DMS153 treated with DMSO at 0.1 percent for 48 hours (cell line): ENCODE measurements at regions not wholly inside any gene's neighbourhood (a gene's known extent, or its start where the extent isn't known, plus 50 kb on each side); places are given as distances from the start of the nearest gene placed in this dataset.

Source experiments
- DNase-seq: peaks from one replicate; lab custom pipeline; 2025; ENCODE audit not compliant: unreplicated experiment; lab: John Stamatoyannopoulos, UW

- DNase-seq, result no peak
Observed at GRCh38 chr20:52785679-52786078, 186.5 kb upstream of the TSHZ2 start.

DNA sequence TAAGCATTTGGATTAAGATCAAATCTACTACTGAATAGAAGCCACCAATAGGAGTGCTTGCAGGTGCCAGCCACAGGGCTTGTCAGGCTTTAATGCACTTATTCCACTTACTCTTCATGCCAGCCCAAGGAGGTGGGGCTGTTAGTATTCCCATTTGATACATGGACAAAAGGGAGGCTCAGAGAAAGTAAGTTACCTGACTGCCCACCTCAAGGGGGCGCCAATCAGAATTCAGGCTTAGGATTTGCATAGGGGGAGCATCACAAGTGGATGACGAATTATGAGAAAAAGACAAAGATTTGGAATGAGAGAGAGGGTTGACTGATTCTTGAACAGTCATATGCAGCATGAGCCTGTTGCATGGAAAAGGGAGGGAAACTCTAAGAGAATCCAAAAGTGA lies 188.4 kb upstream of the TSHZ2 start:
- no peak for DNase-seq

DNA sequence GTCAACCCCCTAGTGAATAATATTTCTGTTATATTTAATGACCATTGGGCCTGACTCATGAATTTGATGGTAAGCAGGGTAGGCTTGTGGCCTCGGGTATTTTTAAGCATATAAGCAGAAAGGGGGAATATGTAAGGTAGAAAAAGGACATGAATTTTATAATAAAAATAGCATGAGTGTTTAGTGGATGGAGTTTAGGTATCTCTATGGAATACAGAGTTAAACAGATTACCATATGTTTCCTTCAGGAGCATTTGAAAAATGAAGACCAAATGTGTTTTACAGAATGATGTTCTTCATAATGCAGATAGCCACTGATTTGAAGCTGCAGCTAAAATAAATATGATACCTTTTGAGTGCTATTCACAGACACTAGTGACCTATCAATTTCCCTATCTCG lies 191.7 kb upstream of the TSHZ2 start:
- no peak for DNase-seq

DNA sequence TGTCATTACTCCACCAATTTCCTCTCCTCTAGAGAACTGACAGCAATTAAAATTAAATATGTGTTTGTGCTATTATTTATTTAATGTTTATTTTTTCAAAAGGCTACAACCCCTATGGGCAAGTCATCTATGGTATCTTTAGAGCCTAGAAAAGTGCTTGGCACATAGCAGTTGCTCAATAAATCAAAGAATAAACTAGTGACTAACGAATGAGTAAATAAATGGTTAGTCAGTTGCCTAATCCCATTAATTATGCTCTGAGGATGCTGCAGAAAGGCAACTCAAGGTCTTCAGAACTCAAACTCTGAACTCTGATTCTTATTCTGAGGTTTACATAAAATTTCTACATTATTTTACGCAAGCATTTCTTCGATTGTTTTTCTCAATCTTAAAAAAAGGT lies 193.0 kb upstream of the TSHZ2 start:
- no peak for DNase-seq

DNA sequence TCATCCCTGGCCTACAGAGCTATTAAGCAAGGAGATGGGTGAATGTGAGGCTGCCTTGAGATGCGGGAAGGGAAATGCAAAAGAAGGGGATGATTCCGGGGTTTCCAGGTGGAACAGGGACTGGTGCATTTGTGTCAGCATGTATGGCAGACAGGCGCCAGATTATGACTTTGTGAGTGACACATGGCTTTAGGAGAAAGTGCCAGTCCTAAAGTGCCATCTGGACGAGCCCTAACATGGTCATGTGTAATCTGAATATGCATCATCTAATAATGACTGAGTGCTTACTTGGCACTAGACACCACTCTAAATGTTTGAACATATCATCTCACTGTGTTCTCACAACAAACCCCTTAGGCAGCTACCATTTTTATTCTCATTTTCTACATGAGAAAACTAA lies 195.0 kb upstream of the TSHZ2 start:
- DNase-seq, result no peak

DNA sequence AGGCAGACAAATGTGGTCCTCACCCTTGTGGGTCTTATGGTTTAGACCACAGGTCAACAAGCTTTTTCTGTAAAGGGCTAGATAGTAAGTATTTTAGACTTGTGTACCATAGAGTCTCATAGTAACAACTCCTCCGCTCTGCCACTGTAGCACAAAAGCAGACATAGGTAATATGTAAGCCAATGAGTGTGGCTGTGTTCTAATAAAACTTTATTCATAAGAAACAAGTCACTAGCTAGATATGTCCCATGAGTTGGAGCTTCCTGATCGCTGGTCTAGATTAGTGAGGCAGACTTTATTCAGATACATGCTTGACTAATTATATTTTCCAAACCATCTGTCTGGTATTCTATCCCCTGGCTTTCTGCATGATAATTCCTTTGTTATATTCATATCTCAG lies 196.4 kb upstream of the TSHZ2 start:
- DNase-seq, result no peak

- DNase-seq, result no peak
Observed at GRCh38 chr20:52768694-52769093, 203.5 kb upstream of the TSHZ2 start.

DNA sequence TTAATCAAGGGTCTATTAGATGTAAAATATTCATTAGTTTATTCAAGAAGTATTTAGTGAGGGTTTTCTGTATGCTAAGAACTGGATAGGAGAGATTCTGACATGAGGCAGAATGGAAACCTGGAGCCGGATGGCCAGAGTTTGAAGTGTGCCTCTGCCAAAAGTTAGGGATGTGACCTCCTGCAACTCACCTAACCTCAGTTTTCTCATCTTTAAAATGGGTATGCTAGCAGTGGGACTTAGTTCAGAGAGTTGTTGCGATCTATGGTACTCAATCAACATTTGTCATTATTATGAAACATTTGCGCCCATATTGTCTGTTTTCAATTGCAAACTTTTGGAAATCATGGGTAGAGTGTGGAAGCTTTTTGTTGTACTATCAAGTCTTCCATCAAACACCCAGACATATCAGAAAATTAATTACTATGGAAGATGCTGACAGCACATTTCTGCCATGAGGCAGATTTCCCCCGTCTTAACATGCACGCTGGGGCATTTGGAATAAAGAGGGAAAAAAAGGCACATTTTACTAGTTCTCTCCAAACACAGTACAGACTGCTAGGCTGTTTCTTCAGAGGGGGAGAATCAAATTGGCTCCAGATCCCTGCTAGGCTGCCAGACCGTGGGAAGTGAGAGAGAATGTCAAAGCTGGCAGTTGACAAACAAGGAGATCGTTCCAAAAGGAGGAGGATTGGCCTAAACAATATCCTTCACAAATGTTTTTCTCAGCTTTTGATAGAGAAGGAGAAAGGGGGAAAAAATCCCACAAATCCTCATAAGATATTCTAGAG lies 205.3 kb upstream of the TSHZ2 start:
- DNase-seq, result no peak

DNA sequence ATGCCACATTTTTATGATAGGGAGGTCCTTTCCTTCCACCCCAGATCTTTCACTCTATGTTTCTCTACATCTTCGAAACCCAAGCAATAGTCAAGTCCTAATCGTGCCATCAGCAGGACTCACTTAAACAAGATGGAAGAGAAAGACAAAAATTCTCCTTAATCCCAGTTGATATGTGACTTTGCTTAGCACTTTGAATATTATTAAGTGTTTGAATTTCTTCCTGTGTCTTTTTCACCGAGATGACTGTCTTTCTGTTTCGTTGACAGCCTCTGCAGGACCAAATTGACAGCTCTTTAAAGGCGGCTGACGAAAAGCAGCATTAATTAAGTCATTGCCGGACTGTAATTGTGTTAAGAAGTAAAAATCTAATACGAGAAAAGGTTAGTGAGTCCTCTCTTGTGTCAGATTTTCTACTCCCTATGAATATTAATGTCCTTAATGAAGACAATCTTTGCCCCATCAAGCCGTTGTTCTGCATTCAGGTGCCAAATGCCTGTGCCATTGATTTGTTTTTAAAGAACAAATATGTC lies 208.8 kb upstream of the TSHZ2 start:
- DNase-seq, result no peak

DNA sequence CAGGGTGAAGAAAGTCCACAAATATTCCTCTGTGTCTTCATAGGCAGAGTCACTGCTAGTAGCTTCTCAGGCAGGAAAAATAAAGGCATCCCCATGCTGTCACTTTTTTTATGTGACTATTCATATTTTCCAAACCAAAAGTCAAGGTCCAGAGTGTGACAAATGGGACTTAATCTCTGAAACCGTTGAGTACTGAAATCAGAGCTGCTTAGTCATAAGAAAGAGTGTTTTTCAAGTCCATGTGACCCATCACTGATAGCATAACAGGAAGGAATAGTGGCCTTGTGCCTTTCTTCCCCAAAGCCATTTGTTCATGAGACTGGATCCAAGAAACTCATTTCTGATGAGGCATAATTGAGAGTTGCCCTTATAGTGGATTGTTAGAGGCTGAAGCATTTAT lies 210.3 kb upstream of the TSHZ2 start:
- no peak for DNase-seq

DNA sequence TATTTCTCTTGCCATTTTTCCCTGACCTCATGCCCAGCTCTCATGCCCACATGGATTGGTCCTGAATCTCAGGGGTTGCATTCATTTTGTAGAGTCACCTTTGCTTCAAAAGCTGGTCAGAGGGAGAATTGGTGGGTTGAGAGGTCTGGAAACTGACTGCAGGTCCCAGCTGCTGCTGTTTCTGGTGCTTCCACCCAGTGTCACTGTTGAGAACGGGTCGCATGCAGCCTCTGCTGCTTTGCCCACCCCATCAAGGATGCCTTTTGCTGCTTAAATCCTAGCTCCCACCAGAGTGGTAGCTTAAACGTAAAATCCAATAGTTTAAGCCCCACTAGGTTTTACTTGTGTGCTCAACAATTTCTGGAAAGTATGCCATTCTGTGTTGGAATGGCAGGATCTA lies 211.4 kb upstream of the TSHZ2 start:
- DNase-seq, result no peak

- no peak for DNase-seq
Observed at GRCh38 chr20:52757411-52757810, 214.7 kb upstream of the TSHZ2 start.

DNA sequence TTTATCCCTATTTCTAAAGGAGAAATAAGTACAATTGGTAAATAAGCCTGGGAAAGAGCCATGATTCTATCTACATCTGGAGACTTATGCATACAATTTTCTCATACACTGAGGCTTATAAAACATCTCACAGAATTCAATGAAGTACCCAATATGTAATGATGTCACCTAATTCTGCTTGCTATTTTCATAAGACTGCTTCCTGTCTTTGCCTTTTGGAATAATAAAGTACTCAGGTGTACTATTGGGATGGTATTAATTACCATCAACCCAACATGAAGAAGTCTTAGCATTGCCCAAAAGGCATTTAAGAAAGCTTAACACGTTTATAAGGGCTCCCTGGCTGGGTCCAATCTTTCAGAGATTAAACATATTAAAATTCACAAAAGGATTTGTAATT lies 216.4 kb upstream of the TSHZ2 start:
- no peak for DNase-seq

DNA sequence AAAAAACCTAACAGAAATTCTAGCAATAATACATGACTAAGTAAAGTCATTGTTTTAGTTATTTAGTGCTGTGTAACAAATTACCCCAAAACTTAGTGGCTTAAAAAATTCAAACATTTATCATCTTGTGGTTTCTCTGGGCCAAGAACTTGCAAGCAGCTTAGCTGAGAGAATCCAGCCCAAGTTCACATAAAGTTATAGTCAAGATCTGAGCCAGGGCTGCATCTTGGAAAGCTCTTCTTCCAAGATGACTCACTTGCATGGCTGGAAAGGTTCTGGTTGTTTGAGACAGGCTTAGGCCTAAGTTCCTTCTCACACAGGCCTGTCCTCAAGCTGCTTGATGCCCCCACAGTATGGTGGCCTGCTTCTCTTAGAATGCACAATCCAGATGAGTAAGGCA lies 217.8 kb upstream of the TSHZ2 start:
- DNase-seq, result no peak

- DNase-seq, result no peak
Observed at GRCh38 chr20:52752023-52752422, 220.1 kb upstream of the TSHZ2 start.

DNA sequence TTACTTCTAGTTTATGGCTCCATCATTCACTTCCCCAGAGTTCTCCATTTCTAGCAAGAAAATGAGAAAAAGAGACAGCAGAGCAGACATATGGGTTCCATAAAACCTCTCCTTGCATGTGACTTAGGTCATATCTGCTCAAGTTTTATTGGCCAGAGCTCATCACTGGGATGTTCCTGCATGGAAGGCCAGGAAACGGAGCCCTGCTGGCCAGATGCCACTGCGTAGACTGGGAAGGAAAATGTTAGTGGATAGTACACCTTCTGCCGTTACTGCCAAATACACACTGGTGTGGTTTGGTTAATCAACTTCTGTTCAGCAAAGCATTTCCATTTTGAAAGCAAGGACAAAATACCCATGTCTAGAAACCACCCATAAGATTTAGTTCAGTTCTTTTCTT lies 220.6 kb upstream of the TSHZ2 start:
- no peak for DNase-seq

GRCh38 chr20:52749938-52750337 lies 222.2 kb upstream of the TSHZ2 start:
- no peak for DNase-seq

DNA sequence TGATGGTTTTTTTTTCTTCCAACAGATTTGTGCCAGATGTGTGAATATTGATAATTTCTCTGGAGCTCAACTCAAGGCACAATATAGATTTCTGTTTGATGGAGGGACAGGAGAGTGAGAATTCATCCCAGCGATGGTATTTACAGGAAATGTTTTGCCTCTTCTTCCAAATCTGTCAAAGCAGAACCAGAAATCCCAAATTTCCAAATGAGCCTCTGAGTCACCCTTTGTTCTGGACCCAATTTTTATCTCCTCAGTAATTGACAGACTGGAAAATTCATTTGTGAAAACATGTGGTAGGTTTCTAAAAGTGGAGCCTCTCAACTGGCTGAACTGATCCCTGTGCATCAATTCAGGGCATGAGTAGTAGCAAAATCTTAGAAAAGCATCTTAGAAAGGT lies 223.2 kb upstream of the TSHZ2 start:
- no peak for DNase-seq

GRCh38 chr20:52748285-52748932 lies 223.7 kb upstream of the TSHZ2 start:
- DNase-seq, result no peak

DNA sequence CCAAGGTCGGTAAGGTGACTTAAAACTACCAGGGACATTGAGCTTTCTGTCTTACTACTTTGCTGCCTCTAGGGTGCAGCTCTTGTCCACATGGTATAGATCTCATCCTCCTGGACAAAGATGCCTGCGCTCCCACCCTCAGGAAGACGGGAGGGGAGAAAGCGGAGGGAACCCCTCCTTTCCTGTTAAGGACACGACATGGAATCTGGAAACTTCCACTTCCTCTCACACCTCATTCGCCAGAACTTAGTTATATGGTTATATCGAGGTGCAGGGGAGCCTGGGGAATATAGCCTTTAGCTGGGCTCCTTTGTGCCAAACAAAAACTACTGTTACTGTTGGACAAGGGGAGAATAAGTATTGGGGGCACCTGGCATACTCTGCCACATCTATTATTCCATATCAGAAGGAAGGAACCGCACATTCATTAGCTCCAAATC lies 224.3 kb upstream of the TSHZ2 start:
- no peak for DNase-seq

DNA sequence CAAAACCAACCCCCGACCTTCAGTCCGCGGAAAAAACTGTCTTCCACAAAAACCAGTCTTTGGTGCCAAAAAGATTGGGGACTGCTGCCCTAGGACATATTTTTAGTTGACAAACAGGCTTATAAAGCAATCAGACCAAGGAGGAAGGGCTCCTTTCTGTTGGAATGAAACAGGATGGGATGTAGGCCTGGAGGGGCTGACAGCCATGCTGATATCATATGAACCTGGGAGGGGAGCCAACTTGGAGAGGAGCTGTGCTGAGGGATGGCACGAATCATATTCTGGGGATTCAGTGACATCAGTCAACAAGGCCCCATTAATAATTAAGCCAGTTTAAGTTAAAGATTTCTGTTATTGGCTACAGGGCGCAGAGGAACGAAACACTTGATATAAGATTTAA lies 225.4 kb upstream of the TSHZ2 start:
- DNase-seq, result no peak

DNA sequence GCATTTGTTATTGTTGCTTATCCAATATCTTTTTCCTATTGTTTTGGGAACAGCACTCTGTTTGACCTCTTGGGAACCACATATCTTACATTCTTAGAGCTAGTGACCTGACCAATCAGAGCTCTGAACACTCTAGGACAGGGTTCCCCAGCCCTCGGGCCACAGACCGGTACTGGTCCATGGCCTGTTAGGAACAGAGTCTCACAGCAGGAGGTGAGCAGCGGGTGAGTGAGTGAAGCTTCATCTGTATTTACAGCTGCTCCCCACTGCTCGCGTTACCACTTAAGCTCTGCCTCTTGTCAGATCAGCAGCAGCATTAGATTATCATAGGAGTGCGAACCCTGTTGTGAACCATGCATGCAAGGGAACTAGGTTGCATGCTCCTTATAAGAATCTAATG lies 226.0 kb upstream of the TSHZ2 start:
- DNase-seq, result no peak

DNA sequence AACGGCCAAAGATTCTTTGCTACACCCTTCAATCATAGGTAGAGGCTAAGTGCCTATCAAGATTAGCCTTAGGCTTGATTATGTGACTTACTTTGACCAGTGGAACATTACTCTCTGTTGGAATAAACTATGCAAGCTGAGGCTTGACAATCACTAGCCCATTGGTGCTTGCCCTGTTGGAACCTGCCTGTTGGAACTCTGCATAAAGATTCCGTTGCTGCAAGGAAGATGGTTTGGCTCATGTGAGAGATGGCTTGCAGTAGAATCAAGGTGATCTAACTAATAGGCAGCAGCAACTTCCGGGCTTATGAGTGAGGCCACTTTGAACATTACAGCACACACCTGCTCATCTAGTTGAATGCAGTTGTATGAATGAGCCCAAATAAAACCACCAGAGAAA lies 227.7 kb upstream of the TSHZ2 start:
- DNase-seq, result no peak
